GM18907 (cell line): ENCODE measurements at regions not wholly inside any gene's neighbourhood (a gene's known extent, or its start where the extent isn't known, plus 50 kb on each side); places are given as distances from the start of the nearest gene placed in this dataset.

Experiments
- ATAC-seq: cut with Tn5 transposase; IDR thresholded peaks from one replicate; pipeline ENCODE4 v1.9.1; 2021; ENCODE audit warnings: mild to moderate bottlenecking, moderate library complexity; ENCODE audit not compliant: unreplicated experiment

DNA sequence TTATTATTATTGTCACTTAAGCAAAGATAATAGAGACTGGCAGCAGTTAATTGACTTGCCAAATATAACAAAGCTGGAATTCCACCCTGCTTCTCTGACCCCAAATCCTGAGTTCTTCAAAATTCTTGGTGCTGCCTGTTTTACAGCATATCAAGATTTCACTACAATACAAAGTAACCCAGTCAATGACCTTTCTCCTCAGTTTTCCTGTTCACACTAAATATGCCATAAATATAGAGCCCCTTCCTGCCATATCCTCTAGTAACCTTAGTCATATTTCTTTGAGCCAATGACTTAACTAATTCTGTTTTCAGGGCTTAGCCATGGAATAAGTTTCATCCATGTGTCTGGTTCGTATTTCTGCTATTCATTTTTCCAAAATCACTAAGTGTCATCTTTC lies 315.3 kb upstream of the HS3ST1 start:
- no peak for ATAC-seq

DNA sequence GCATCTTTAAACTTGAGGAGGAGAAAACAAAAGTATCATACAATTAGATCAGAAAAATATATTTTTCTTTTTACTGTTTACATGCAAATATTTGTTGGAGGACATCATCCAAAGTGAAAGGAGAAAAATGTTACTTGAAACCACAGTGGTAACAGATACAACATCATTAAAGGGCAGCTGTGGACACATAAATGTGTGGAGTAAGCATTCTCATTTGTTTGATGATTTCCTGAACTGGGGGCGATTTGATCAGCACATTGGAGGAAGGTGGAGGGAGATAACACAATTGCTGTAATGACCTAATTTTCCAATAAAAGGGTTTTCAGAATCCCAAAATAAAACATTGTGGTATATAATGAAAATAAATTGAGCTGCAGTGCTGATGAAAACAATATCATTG lies 314.5 kb upstream of the HS3ST1 start:
- ATAC-seq, result no peak

- no peak for ATAC-seq
These were observed 312.5 kb upstream of the HS3ST1 start for GRCh38 chr4:11741190-11741652.

DNA sequence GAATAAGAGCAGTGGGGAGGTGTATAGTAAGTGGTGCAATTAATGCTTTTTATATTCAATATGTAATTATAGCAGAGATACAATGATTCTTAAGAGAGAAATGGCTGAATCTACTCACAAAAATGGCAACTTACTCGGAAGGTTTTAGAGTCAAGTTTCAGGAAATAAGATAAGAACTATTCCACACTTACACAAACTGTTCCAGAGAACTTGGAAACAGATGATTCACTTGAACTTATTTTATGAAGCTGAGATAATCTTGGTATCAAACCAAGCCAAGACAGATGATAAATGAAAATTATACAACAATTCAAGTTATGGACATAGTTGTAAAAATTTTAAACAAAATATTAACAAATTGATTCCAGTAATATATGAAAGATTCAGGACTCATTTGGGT lies 311.3 kb upstream of the HS3ST1 start:
- no peak for ATAC-seq

- ATAC-seq, result no peak
These were observed 308.3 kb upstream of the HS3ST1 start for GRCh38 chr4:11736978-11737377.

DNA sequence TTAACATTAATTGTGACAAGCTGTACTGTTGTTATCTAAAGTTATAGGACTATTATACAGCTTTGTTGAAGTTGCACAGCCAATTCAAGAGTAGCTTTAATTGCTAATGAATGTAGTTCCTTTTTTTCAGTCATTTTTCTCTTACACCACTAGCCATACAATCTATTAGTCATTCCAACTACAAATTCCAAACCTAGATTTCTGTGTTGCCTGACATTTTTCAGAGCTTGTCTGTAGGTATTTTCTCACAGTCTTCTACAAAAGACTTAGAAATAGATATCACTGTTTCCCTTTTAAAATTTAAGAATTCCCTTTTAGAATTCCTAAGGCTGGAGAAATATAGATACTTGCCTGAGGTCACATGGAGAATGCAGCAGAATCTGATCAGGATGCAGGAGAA lies 307.0 kb upstream of the HS3ST1 start:
- ATAC-seq, result no peak

GRCh38 chr4:11732155-11732554 lies 303.5 kb upstream of the HS3ST1 start:
- ATAC-seq, result no peak

DNA sequence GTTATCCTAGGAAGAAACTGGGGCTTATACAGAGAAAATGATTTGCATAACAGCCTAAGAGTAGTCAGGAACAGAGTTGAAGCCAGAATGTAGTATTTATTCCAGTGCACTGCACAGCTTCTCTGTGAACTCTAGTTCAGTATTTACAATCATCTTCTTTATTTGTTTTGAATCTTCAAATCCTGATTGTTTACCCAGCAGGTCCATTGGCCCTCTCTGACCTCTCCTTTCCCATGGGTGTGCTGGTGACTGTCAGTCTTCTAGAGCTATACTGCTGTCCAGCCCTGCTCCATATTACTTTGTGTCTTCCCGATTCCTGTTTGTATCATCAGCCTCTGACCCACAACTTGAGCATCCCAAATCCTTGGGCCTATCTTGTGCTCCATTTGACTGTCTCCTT lies 301.9 kb upstream of the HS3ST1 start:
- ATAC-seq, result no peak

- no peak for ATAC-seq
These were observed 300.9 kb upstream of the HS3ST1 start for GRCh38 chr4:11729548-11729947.

DNA sequence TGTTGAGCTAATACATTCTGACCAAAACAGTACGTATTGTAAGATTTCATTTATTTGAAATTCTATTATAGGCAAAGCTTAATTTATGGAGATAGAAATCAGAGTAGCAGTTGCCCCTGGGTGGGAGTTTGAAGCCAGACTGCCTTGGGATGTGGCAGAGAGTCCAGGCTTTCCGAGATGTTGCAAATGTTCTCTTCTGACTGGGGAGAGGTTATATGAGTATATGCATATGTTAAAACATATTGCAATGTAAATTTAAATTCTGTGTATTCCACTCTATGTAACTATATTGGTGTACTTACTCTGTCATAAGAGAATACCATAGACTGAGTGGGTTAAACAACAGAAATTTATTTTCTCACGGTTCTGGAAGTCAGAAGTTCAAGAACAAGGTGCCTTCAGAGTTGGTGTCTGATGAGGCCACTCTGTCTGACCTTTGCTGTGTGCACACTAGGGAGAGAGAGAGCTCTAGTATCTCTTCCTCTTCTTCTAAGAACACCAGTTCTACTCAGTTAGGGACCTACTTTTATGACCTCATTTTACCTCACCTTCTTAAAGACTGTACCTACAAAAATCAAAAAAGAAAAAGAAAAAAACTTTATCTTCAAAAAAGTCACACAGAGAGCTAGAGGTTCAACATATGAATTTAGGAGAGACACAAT lies 299.3 kb upstream of the HS3ST1 start:
- no peak for ATAC-seq

- ATAC-seq, result no peak
These were observed 296.0 kb upstream of the HS3ST1 start for GRCh38 chr4:11724731-11725130.

GRCh38 chr4:11722223-11722622 lies 293.5 kb upstream of the HS3ST1 start:
- ATAC-seq, result no peak

DNA sequence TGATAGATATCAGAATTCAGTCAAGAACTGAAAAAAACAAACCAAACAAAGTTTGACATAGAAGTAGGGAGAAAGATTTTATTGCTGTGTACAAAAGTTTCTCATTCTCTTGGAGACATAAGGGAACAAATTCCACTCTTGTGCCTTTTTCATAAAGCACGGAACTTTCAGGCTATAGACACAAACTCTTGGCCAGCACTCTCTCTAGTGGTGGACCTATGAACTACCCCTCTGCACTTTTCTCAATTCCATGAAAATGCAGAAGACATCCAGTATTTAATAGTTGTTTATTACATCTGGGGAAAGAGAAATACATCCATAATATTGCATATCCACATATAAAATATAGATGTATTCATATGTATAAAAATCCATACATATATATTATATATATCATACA lies 291.6 kb upstream of the HS3ST1 start:
- ATAC-seq, result peak; percentile 61

- ATAC-seq, result no peak
These were observed 291.2 kb upstream of the HS3ST1 start for GRCh38 chr4:11719879-11720278.

- ATAC-seq, result no peak
These were observed 287.2 kb upstream of the HS3ST1 start for GRCh38 chr4:11715753-11716521.

DNA sequence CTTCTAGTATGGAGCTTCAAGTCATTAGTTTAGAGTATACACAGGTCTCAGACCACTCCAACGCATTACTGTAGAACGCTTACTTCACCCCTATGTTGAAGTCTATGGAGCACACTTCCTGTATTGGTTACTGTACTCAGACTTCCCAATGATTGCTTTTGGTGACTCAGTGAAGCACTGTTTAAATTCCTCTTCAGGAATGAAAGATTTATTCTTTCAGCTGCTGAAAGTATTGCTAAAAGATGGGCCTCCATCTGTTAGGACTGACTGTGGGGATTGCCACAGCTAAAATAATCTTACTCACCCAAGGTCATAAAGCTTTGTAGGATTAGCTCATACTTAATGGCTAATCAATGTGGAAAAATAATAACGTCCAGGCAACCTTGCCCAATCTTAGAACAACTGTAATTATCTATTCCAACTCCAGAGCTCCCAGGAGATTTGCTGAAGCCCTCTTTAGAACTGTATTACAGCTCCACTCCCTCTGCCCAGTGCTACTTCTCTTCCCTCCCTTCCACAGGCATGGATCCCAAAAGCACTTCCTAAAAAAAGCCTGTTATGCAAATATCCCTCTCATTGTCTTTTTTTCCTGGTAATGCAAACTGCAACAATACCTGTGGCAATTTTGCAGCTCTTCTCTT lies 281.9 kb upstream of the HS3ST1 start:
- ATAC-seq, result no peak

DNA sequence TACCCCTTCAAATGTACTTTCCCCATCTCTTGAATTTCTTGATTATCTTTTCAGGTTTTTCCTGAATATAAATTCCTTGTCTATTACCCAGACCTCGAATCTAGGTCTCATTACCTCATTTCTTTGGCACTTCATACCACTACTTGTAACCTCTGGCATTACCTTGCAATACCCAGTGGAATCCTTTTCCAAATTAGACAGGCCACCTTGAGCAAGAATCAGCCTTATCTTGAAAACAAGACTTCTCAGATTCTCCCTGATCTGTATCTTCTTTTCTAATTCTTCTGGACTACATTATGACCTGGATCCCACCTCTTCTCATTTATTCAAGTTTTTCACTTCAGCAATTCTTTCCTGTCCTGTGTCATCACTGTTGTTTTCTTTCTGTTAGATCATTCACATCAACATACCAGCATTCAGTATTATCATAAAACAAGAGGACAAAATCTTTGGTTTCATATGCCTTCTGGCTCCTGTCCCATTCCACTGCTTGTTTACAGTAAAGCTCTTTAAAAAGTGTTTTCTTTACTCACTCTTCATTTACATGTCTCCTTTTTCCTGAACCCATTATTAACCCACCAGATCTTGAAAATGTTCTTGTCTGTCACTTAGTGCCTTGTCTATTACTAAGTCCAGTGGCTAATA lies 275.6 kb upstream of the HS3ST1 start:
- no peak for ATAC-seq

DNA sequence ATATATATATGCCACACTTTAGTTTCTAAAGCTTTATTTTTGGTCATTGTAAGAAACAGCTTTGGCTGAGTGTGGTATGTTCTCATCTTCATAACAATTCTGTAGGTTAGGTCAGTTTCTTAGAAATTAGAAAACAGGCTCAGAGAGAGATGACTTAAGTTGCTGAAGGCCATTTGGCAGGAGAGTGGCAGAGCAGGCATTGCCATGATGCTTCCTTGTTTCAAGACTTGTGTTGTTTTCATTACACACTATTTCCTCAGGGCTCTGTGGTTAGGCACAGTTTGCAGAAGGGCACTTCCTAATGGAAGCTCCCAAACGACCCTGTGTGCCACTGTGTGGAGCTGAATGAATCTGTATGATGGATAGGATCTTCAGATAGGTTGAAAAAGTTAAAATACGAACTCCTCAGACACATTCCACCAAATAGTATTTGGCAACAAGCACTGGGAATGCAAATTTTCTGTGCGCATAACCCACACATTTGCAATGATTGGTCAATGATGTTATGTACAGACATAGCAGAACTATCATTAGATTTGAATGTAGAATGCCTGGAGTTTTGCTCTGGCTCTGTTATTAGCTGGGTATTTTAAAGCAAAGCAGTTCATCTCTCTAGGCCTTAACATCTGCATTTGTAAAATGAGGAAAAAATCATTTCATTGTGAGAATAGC lies 274.3 kb upstream of the HS3ST1 start:
- no peak for ATAC-seq

- ATAC-seq, result no peak
These were observed 273.5 kb upstream of the HS3ST1 start for GRCh38 chr4:11701966-11702725.

GRCh38 chr4:11700751-11701226 lies 272.1 kb upstream of the HS3ST1 start:
- ATAC-seq, result no peak
